Omental fat pad (tissue), 3 donors: ENCODE measurements at regions not wholly inside any gene's neighbourhood (a gene's known extent, or its start where the extent isn't known, plus 50 kb on each side); places are given as distances from the start of the nearest gene placed in this dataset.

Source experiments
- ATAC-seq: fragments of 150-250 bp; one replicate; pipeline ENCODE4 v1.9.1; 2016; ENCODE audit warnings: mild to moderate bottlenecking, moderate library complexity; ENCODE audit not compliant: low FRiP score
- DNase-seq: peaks from one replicate; pipeline ENCODE4 v3.0.0-alpha.2; 2019; ENCODE audit warnings: low spot score
- CTCF ChIP-seq, 3 donors: fragments of 450-650 bp; IDR thresholded peaks; one replicate each; pipeline ENCODE4 v1.5.1; 2016 to 2017; ENCODE audit warnings: antibody characterized with exemption in 3 of 3, mild to moderate bottlenecking in 3 of 3, moderate library complexity in 2 of 3

GRCh38 chrX:137646472-137646871 is 80.5 kb downstream of the ZIC3 start:
- TF ChIP-seq CTCF (IDR thresholded peaks at IDR 0.05): no peak
- DNase-seq (no peak), ATAC-seq (no peak)

GRCh38 chrX:137651647-137652046 is 85.7 kb downstream of the ZIC3 start:
- ATAC-seq: no peak
- no peak for TF ChIP-seq CTCF (IDR thresholded peaks at IDR 0.05)
- no peak for DNase-seq

GRCh38 chrX:137652086-137652485 is 86.2 kb downstream of the ZIC3 start:
- no peak for TF ChIP-seq CTCF (IDR thresholded peaks at IDR 0.05)
- DNase-seq (no peak), ATAC-seq (no peak)

- ATAC-seq (no peak), DNase-seq (no peak)
- TF ChIP-seq CTCF (IDR thresholded peaks at IDR 0.05): no peak
These were observed 88.6 kb downstream of the ZIC3 start for GRCh38 chrX:137654481-137654880.

GRCh38 chrX:137667776-137668175 is 101.8 kb downstream of the ZIC3 start:
- ATAC-seq (no peak), DNase-seq (no peak)
- TF ChIP-seq CTCF (IDR thresholded peaks at IDR 0.05): no peak

- ATAC-seq: no peak
- no peak for TF ChIP-seq CTCF (IDR thresholded peaks at IDR 0.05)
These were observed 118.7 kb downstream of the ZIC3 start for GRCh38 chrX:137684591-137684990.

DNA sequence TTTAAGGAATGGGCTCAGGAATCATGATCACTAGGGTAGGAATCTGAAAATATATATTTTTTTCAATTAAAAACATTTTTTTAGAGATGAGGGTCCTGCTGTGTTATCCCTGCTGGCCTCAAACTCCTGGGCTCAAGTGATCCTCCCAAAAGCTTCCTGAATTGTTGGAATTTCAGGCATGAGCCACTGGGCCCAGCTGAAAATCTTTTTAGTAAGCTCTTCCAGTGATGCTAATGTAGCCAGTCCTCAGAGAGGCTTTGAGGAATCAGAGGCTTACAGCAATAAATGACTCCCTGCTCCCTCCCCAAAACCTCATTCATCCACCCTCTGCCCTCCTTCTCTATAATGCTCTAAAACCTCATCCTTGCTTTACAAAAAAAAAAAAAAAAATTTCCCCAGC is 129.5 kb downstream of the ZIC3 start:
- ATAC-seq (no peak), DNase-seq (no peak)
- no peak for TF ChIP-seq CTCF (IDR thresholded peaks at IDR 0.05)

More at GRCh38 chrX:137684591-137684990, 118.7 kb downstream of the ZIC3 start:
- no peak for DNase-seq
